GM12874 (cell line): ENCODE measurements at regions not wholly inside any gene's neighbourhood (a gene's known extent, or its start where the extent isn't known, plus 50 kb on each side); places are given as distances from the start of the nearest gene placed in this dataset.

Experiments
- TF ChIP-seq, protein P1 (sequence below): IDR thresholded peaks from 2 replicates; pipeline ENCODE4 v1.5.1; 2011; ENCODE audit warnings: low read depth, mild to moderate bottlenecking, control low read depth, low read length, moderate library complexity; ENCODE audit not compliant: insufficient read depth

GRCh38 chr13:97127842-97128241, 94.3 kb upstream of the MBNL2 start:
- TF ChIP-seq, protein P1, sequence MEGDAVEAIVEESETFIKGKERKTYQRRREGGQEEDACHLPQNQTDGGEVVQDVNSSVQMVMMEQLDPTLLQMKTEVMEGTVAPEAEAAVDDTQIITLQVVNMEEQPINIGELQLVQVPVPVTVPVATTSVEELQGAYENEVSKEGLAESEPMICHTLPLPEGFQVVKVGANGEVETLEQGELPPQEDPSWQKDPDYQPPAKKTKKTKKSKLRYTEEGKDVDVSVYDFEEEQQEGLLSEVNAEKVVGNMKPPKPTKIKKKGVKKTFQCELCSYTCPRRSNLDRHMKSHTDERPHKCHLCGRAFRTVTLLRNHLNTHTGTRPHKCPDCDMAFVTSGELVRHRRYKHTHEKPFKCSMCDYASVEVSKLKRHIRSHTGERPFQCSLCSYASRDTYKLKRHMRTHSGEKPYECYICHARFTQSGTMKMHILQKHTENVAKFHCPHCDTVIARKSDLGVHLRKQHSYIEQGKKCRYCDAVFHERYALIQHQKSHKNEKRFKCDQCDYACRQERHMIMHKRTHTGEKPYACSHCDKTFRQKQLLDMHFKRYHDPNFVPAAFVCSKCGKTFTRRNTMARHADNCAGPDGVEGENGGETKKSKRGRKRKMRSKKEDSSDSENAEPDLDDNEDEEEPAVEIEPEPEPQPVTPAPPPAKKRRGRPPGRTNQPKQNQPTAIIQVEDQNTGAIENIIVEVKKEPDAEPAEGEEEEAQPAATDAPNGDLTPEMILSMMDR: no peak

GRCh38 chr13:97130190-97130589, 91.9 kb upstream of the MBNL2 start:
- TF ChIP-seq, protein P1: no peak

DNA sequence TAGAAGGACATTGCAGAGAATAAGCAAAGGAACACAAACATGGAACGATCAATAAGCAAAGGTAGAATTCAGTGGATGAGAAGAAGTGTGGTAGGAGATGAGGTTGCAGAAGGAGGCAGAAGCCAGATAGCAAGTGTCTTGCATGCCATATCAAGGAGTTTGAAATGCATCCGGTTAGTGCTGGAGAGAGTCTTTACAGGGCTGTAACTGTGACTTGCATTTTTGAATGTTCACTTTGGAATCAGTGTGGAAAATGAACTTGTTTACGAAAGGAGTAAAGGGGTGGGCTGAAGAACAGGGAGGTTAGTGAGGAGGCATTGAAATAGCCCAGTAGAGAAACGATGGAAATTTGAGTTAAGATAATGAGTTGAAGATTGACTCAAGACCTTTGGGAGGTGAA, 90.7 kb upstream of the MBNL2 start:
- TF ChIP-seq, protein P1: no peak

DNA sequence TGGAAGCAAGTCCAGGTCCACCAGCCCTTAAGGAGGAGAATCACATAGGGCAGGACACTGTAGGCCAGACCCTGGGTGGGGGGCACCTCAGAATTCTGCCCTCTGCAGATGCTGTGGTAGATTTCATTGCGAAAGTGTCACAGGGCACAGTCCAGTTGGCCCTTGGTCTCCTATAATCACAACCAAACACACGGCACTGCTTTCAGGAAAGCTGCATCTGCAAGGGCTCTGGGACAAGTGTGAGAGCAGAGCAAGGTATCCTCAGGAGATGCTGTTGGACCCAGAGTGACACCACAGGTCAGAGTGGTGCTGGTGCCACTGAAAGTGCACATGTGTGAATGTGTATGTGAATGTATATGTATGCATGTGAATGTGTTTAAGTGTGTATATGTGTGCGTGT, 88.6 kb upstream of the MBNL2 start:
- TF ChIP-seq, protein P1: no peak

DNA sequence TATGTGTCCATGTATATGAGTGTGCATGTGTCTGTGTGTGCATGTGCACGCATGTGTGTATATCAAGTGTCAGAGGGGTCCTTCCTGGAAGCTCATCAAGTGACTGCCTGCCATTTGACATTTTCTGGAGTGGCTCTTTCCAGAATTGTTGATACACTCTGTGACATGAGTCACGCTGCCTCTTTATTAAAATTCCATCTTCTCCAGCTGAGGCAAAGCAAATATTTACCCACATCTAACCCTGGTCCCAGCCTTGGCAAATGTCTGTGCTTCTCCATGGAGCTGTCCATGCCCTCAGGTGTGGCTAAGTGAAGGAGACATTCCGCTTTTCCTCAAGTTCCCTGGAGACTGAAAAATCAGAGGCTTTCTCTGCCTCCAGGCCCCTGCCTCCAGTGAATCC, 88.2 kb upstream of the MBNL2 start:
- TF ChIP-seq, protein P1: no peak

DNA sequence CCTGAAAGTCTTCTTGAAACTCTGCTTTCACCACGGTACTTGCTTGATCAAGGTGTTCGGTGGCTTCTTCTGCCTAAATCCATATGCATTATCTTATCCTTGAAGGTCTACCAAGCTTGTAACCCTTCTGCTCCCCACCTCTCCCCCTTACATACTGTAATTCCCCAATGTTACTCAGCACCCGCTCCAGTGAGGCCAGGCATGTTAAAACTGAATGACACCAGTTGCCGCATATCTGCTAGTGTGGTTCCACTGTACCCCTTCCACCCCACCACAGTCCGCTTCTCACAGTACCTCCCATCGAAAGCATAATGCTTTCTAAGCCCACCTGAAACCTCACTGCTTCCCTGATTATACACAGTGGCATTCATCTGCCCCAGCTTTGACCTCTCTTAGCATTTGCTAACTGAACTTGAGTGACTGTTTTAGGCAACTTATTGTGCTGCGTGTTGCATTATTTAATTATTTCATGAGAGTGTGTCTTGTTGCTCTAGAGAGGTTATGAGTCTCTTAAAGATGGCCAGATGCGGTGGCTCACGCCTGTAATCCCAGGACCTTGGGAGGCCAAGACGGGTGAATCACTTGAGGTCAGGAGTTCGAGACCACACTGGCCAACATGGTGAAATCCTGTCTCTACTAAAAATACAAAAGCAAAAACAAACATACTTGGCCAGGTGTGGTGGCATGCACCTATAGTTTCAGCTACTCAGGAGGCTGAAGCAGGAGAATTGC, 87.6 kb upstream of the MBNL2 start:
- TF ChIP-seq, protein P1: no peak

DNA sequence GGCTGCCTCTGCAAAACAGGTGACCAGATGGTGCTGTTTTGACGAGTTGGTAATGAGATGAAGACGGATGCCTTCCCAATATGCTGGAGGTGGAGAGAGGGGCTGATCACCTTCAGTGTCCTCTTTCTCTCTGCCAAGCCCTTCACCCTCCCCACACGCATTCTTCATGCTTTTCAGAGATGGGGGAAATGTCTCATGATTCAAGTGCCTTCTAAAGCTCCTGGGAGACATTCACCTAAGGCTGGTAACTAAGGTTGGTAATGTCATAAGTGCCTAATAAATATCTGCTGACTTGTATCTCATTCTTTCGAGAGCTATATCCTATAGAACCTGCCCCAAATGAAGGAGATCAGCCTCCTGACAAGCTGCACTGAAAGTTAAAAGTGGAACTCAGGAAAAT, 86.2 kb upstream of the MBNL2 start:
- TF ChIP-seq, protein P1: no peak
